ENCODE measurements at regions not wholly inside any gene's neighbourhood (a gene's known extent, or its start where the extent isn't known, plus 50 kb on each side); places are given as distances from the start of the nearest gene placed in this dataset.

DNA sequence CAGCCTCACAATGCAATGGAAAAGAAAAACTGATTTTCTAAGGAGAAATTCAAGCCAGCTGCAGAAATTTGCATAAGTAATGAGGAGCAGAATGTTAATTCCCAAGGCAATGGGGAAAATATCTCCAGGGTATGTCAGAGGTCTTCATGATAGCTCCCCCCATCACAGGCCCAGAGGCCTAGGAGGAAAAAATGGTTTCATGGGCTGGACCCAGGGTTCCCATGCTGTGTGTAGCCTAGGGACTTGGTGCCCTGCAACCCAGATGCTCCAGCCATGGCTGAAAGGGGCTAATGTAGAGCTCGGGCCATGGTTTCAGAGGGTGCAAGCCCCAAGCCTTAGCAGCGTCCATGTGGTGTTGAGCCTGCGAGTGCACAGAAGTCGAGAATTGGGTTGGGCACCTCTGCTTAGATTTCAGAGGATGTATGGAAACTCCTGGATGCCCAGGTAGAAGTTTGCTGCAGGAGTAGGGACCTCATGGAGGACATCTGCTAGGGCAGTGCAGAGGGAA lies 53.5 kb upstream of the TEX13C start:
- H3K36me3 Mint-ChIP-seq (ENCODE audit: low read depth) = peaks cover 5% of the 10 kb centered on the region
- peaks cover 29% of the 10 kb centered on the region for H3K9me3 Mint-ChIP-seq
- H3K4me1 Mint-ChIP-seq = no peaks in the 10 kb centered on the region
- TF ChIP-seq, protein P1, sequence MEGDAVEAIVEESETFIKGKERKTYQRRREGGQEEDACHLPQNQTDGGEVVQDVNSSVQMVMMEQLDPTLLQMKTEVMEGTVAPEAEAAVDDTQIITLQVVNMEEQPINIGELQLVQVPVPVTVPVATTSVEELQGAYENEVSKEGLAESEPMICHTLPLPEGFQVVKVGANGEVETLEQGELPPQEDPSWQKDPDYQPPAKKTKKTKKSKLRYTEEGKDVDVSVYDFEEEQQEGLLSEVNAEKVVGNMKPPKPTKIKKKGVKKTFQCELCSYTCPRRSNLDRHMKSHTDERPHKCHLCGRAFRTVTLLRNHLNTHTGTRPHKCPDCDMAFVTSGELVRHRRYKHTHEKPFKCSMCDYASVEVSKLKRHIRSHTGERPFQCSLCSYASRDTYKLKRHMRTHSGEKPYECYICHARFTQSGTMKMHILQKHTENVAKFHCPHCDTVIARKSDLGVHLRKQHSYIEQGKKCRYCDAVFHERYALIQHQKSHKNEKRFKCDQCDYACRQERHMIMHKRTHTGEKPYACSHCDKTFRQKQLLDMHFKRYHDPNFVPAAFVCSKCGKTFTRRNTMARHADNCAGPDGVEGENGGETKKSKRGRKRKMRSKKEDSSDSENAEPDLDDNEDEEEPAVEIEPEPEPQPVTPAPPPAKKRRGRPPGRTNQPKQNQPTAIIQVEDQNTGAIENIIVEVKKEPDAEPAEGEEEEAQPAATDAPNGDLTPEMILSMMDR (IDR thresholded peaks at IDR 0.05; ENCODE audit: unreplicated experiment in 3 of 3) = no peak
- no peak overlapping the region for H3K27ac Mint-ChIP-seq
- no peak overlapping the region for H3K4me3 Mint-ChIP-seq
- H3K27me3 Mint-ChIP-seq (ENCODE audit: low read depth) = no peaks in the 10 kb centered on the region
